C4-2B (cell line): ENCODE measurements at regions not wholly inside any gene's neighbourhood (a gene's known extent, or its start where the extent isn't known, plus 50 kb on each side); places are given as distances from the start of the nearest gene placed in this dataset.

Experiments used
- ZFX ChIP-seq: fragments of 450-650 bp; IDR thresholded peaks from 2 replicates; pipeline ENCODE4 v1.6.1; 2017
- TF ChIP-seq, protein P1 (sequence below): fragments of 450-650 bp; conservative IDR thresholded peaks from 2 replicates; pipeline ENCODE4 v1.5.1; 2017; ENCODE audit warnings: mild to moderate bottlenecking

GRCh38 chr4:27132497-27132896, 271.9 kb downstream of the STIM2 start:
- TF ChIP-seq, protein P1, sequence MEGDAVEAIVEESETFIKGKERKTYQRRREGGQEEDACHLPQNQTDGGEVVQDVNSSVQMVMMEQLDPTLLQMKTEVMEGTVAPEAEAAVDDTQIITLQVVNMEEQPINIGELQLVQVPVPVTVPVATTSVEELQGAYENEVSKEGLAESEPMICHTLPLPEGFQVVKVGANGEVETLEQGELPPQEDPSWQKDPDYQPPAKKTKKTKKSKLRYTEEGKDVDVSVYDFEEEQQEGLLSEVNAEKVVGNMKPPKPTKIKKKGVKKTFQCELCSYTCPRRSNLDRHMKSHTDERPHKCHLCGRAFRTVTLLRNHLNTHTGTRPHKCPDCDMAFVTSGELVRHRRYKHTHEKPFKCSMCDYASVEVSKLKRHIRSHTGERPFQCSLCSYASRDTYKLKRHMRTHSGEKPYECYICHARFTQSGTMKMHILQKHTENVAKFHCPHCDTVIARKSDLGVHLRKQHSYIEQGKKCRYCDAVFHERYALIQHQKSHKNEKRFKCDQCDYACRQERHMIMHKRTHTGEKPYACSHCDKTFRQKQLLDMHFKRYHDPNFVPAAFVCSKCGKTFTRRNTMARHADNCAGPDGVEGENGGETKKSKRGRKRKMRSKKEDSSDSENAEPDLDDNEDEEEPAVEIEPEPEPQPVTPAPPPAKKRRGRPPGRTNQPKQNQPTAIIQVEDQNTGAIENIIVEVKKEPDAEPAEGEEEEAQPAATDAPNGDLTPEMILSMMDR, result no peak
- TF ChIP-seq ZFX, result no peak
